ENCODE measurements at regions not wholly inside any gene's neighbourhood (a gene's known extent, or its start where the extent isn't known, plus 50 kb on each side); places are given as distances from the start of the nearest gene placed in this dataset.

DNA sequence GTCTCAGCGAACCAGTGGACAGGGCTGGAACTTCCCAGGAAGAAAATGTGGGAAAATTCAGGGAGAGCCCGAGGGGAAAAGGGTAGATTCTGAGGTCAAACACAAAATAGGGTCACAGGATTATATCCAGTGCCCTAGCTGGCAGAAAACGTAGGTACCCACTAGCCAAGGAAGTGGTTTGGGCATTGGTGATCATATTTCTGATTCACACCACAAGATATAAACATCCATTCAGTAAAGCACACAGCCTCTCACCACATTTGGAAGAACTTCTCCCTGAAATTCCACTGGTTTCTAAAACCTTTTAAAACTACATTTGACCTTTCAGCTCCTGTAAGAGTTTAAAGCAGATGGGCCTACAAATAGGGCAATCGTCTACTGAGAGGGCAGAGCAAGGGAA, 186.9 kb downstream of the TTC32 start:
- TF ChIP-seq MYC (IDR thresholded peaks at IDR 0.05; ENCODE audit: low read depth, low read length) (no peak), POLR2A (IDR thresholded peaks at IDR 0.05; ENCODE audit: extremely low read depth, insufficient read length) (no peak)
- TF ChIP-seq, protein P1, sequence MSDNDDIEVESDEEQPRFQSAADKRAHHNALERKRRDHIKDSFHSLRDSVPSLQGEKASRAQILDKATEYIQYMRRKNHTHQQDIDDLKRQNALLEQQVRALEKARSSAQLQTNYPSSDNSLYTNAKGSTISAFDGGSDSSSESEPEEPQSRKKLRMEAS (IDR thresholded peaks at IDR 0.05; ENCODE audit: low read depth, low read length) = no peak
- TF ChIP-seq, protein P2, sequence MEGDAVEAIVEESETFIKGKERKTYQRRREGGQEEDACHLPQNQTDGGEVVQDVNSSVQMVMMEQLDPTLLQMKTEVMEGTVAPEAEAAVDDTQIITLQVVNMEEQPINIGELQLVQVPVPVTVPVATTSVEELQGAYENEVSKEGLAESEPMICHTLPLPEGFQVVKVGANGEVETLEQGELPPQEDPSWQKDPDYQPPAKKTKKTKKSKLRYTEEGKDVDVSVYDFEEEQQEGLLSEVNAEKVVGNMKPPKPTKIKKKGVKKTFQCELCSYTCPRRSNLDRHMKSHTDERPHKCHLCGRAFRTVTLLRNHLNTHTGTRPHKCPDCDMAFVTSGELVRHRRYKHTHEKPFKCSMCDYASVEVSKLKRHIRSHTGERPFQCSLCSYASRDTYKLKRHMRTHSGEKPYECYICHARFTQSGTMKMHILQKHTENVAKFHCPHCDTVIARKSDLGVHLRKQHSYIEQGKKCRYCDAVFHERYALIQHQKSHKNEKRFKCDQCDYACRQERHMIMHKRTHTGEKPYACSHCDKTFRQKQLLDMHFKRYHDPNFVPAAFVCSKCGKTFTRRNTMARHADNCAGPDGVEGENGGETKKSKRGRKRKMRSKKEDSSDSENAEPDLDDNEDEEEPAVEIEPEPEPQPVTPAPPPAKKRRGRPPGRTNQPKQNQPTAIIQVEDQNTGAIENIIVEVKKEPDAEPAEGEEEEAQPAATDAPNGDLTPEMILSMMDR (IDR thresholded peaks at IDR 0.05; ENCODE audit: low read depth, low read length) = no peak
- no peak overlapping the region for H3K4me3 ChIP-seq (ENCODE audit: low read depth, low read length)
- DNase-seq (ENCODE audit: low read depth) = no peak

DNA sequence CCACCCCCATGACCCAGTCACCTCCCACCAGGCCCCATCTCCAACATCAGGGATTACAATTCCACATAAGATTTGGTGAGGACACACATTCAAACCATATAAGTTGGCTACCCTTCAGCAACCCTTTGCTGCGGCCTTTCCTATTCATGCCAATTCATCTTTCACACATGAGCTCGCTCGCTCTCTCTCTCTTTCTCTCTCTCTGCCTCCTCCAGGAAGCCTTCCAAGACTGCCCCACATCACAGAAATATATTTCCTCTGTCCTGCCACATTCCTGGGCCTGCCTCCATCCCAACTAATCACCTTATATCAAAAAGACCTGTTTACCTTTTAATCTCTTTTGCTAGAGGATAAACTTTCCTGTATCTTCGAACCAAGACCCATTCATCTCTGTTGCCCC, 188.9 kb downstream of the TTC32 start:
- H3K4me3 ChIP-seq (ENCODE audit: low read depth, low read length) = no peak overlapping the region
- no peak for TF ChIP-seq MYC (IDR thresholded peaks at IDR 0.05; ENCODE audit: low read depth, low read length)
- no peak for TF ChIP-seq POLR2A (IDR thresholded peaks at IDR 0.05; ENCODE audit: extremely low read depth, insufficient read length)
- TF ChIP-seq, protein P1 (IDR thresholded peaks at IDR 0.05; ENCODE audit: low read depth, low read length) = no peak
- no peak for DNase-seq (ENCODE audit: low read depth)

DNA sequence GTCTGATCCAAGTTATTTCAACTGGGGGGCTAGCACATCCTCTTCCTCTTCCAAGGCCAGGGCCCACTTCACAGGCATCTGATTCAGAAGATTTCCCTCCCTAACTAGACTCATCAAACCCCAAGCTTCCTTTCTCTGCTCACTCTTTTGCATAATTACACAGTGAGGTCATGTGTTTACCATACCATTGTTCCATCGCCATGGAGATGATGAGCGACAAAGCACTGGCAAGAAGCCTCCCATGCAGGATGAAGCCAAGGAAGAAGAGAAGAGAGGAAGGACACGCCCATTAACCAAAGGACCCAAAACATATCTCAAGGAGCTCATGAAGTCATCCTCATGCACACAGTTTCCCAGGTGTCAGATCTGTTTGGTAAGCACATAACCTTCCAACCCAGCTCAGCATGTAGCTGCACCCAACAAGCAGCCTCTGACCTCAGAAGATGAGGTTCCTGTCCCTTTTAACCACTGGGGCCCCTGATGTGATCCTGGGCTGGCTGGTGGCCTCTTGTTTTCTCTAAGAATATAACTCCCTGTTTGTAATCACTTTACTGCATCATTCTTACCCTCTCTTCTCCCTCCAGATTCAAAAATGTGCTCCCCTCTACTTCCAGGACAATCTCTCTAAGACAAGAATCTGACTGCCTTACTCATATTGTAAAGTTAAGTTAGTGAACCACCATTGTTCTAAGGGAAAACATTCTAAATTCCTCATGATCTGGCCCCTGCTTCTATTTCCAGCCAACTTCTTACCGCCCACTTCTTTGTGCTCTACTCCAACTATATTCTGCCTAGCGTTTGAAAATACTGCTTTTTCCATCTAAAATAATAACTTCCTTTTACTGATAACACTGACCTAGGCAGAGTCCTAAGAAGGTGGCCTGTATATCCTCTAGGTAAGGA, 190.1 kb downstream of the TTC32 start:
- H3K4me3 ChIP-seq (ENCODE audit: low read depth, low read length) = no peak overlapping the region
- TF ChIP-seq, protein P1 (IDR thresholded peaks at IDR 0.05; ENCODE audit: low read depth, low read length) = no peak
- TF ChIP-seq POLR2A (IDR thresholded peaks at IDR 0.05; ENCODE audit: extremely low read depth, insufficient read length) (no peak), MYC (IDR thresholded peaks at IDR 0.05; ENCODE audit: low read depth, low read length) (no peak)
- TF ChIP-seq, protein P2 (IDR thresholded peaks at IDR 0.05; ENCODE audit: low read depth, low read length) = no peak
- peak; percentile 34 for DNase-seq (ENCODE audit: low read depth)

DNA sequence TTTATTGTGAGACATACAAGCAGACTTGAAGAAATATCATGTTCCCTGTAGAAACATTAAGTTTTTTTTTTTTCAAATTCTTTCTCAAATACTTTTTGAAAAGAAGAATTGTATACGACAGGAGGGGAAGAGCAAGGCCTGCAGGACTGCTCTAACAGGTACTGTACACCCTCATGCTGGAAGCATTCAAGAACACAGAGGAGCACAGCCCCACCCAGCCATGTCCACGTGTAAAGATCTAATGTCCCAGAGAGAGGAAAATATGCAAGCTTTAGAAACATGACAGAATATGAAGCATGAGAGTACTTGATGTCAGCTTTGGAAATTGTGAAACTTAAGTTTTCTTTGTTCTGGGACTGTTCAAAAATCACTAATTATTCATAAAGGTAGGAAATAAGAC, 191.6 kb downstream of the TTC32 start:
- H3K4me3 ChIP-seq (ENCODE audit: low read depth, low read length) = no peak overlapping the region
- TF ChIP-seq POLR2A (IDR thresholded peaks at IDR 0.05; ENCODE audit: extremely low read depth, insufficient read length) = no peak
- no peak for TF ChIP-seq MYC (IDR thresholded peaks at IDR 0.05; ENCODE audit: low read depth, low read length)
- TF ChIP-seq, protein P2 (IDR thresholded peaks at IDR 0.05; ENCODE audit: low read depth, low read length) = no peak
- TF ChIP-seq, protein P1 (IDR thresholded peaks at IDR 0.05; ENCODE audit: low read depth, low read length) = no peak
- DNase-seq (ENCODE audit: low read depth) = no peak

DNA sequence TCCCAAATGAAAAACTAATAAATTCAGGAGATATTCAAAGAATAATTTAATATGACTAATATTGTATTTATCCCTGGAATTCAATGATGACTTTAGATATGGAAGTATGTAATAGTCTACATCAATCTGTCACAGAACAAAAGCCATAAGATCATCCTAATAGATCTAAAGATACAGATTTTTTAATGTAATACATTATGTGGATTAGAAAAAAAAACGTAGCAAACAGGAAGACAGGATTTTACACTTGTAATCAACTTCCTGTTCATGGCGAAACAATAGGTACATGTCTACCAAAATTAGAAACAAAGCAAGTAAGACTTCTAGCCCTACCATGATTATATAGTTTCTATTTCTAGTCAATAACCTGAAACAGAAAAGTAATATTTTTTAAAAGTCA, 192.2 kb downstream of the TTC32 start:
- no peak for DNase-seq (ENCODE audit: low read depth)
- H3K4me3 ChIP-seq (ENCODE audit: low read depth, low read length) = no peak overlapping the region
- no peak for TF ChIP-seq MYC (IDR thresholded peaks at IDR 0.05; ENCODE audit: low read depth, low read length)

DNA sequence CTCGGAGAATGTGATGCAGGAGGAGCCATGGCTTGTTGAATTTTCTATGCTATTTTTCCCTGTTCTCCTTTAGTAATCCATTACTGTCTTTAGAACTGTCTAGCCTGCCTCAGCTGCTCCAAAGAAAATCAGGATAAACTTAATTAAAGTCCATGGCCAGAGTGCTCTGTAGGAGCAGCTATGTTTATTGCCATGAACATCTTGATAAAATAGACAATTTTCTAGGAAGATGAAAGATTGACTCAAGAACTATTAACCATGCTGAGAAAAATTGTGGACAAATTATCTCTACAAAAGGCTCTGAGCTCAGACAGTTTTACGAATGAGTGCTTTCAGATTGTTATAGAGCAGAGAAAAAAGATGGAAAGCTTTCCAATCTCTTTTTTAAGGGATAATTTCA, 193.0 kb downstream of the TTC32 start:
- TF ChIP-seq MYC (IDR thresholded peaks at IDR 0.05; ENCODE audit: low read depth, low read length) = no peak
- TF ChIP-seq, protein P2 (IDR thresholded peaks at IDR 0.05; ENCODE audit: low read depth, low read length) = no peak
- TF ChIP-seq, protein P1 (IDR thresholded peaks at IDR 0.05; ENCODE audit: low read depth, low read length) = no peak
- no peak for TF ChIP-seq POLR2A (IDR thresholded peaks at IDR 0.05; ENCODE audit: extremely low read depth, insufficient read length)
- DNase-seq (ENCODE audit: low read depth) = no peak
- no peak overlapping the region for H3K4me3 ChIP-seq (ENCODE audit: low read depth, low read length)
